ENCODE measurements at regions not wholly inside any gene's neighbourhood (a gene's known extent, or its start where the extent isn't known, plus 50 kb on each side); places are given as distances from the start of the nearest gene placed in this dataset.

- H3K4me1 ChIP-seq: no peaks in the 10 kb centered on the region
- ATAC-seq: no peak
- no peaks in the 10 kb centered on the region for H3K27me3 ChIP-seq
- H3K9me3 ChIP-seq: peaks cover 0 to 9% (median 0%) of the 10 kb centered on the region in 3 donors
- H3K36me3 ChIP-seq: no peaks in the 10 kb centered on the region
- H3K27ac ChIP-seq: no peak overlapping the region
- TF ChIP-seq POLR2A (IDR thresholded peaks at IDR 0.05) (no peak), EP300 (IDR thresholded peaks at IDR 0.05) (no peak), POLR2AphosphoS5 (IDR thresholded peaks at IDR 0.05) (no peak), CTCF (IDR thresholded peaks at IDR 0.05) (no peak)
- H3K4me3 ChIP-seq: no peak overlapping the region
Observed at GRCh38 chr13:79680485-79680884, 199.5 kb downstream of the NDFIP2 start.

GRCh38 chr13:79679334-79679733 lies 198.4 kb downstream of the NDFIP2 start:
- H3K4me3 ChIP-seq: no peak overlapping the region
- H3K27me3 ChIP-seq: no peaks in the 10 kb centered on the region
- no peak overlapping the region for H3K27ac ChIP-seq
- peaks cover 0 to 9% (median 0%) of the 10 kb centered on the region in 3 donors for H3K9me3 ChIP-seq
- 0% methylated on average over 1 to 2 of the region's 2 CpGs for WGBS, 2 donors (ENCODE audit: low coverage in 1 of 2)
- ATAC-seq: peak; percentile 66
- H3K36me3 ChIP-seq: no peaks in the 10 kb centered on the region
- no peaks in the 10 kb centered on the region for H3K4me1 ChIP-seq
- TF ChIP-seq CTCF (IDR thresholded peaks at IDR 0.05) (peak; percentile 40 to 78 (median 54)), POLR2AphosphoS5 (IDR thresholded peaks at IDR 0.05) (no peak)

- WGBS, 2 donors (ENCODE audit: low coverage in 1 of 2): 86 to 100% methylated on average over 1 to 2 of the region's 2 CpGs
- no peaks in the 10 kb centered on the region for H3K27me3 ChIP-seq
Observed at GRCh38 chr13:79678100-79678499, 197.1 kb downstream of the NDFIP2 start.

GRCh38 chr13:79675931-79676660 lies 195.1 kb downstream of the NDFIP2 start:
- H3K4me3 ChIP-seq: no peak overlapping the region
- no peak for ATAC-seq
- H3K9me3 ChIP-seq: no peaks in the 10 kb centered on the region
- H3K27ac ChIP-seq: no peak overlapping the region
- peaks cover 0 to 14% (median 0%) of the 10 kb centered on the region in 3 donors for H3K4me1 ChIP-seq
- H3K27me3 ChIP-seq: no peaks in the 10 kb centered on the region
- TF ChIP-seq CTCF (IDR thresholded peaks at IDR 0.05): no peak
- TF ChIP-seq EP300 (IDR thresholded peaks at IDR 0.05): no peak
- no peak for TF ChIP-seq POLR2A (IDR thresholded peaks at IDR 0.05)
- TF ChIP-seq POLR2AphosphoS5 (IDR thresholded peaks at IDR 0.05): no peak
- H3K36me3 ChIP-seq: no peaks in the 10 kb centered on the region
- WGBS, 2 donors (ENCODE audit: low coverage in 1 of 2): 93 to 97% methylated on average over 6 of the region's 7 CpGs

More at GRCh38 chr13:79678100-79678499, 197.1 kb downstream of the NDFIP2 start:
- no peak for ATAC-seq
- TF ChIP-seq POLR2AphosphoS5 (IDR thresholded peaks at IDR 0.05): no peak
- no peak for TF ChIP-seq EP300 (IDR thresholded peaks at IDR 0.05)
- no peak for TF ChIP-seq POLR2A (IDR thresholded peaks at IDR 0.05)
- TF ChIP-seq CTCF (IDR thresholded peaks at IDR 0.05): no peak
- Histone ChIP-seq H3K4me1 (peaks cover 0 to 11% (median 0%) of the 10 kb centered on the region in 3 donors), H3K27ac (no peak overlapping the region), H3K36me3 (no peaks in the 10 kb centered on the region), H3K9me3 (peaks cover 0 to 8% (median 0%) of the 10 kb centered on the region in 3 donors), H3K4me3 (no peak overlapping the region)

All from gastroesophageal sphincter (tissue), 4 donors.